HepG2 (cell line): ENCODE measurements at regions not wholly inside any gene's neighbourhood (a gene's known extent, or its start where the extent isn't known, plus 50 kb on each side); places are given as distances from the start of the nearest gene placed in this dataset.

Experiments used
- ARNT ChIP-seq: fragments of 450-650 bp; IDR thresholded peaks from 2 replicates; pipeline ENCODE4 v1.6.1; 2017
- CREB1 ChIP-seq, 2 experiments: fragments of 450-650 bp in 1 of 2; IDR thresholded peaks; 2 replicates each; pipeline ENCODE4 v1.6.1; 2016 to 2017; ENCODE audit warnings: control low read depth in 1 of 2, mild to moderate bottlenecking in 1 of 2, missing compliant biosample characterization in 1 of 2, missing genetic modification characterization in 1 of 2
- CREM ChIP-seq, 2 experiments: sonication (generic) in 1 of 2; formaldehyde crosslinking in 1 of 2; IDR thresholded peaks; 2 replicates each; pipeline versions ENCODE4 v1.4.0 to v1.6.1; 2016 to 2020; ENCODE audit warnings: antibody characterized with exemption in 1 of 2, mild to moderate bottlenecking in 1 of 2, missing genetic modification reagents in 1 of 2
- FIP1L1 ChIP-seq: fragments of 200-400 bp; formaldehyde crosslinking; IDR thresholded peaks from 2 replicates; pipeline ENCODE4 v1.6.1; 2018; ENCODE audit warnings: low read depth, mild to moderate bottlenecking, low read length, moderate library complexity, borderline replicate concordance; ENCODE audit not compliant: insufficient read depth
- FOSL2 ChIP-seq: sonication (generic); formaldehyde crosslinking; IDR thresholded peaks from 2 replicates; pipeline ENCODE4 v1.4.0; 2020; ENCODE audit warnings: missing genetic modification reagents
- FOXM1 ChIP-seq: sonication (generic); formaldehyde crosslinking; IDR thresholded peaks from 2 replicates; pipeline ENCODE4 v1.5.0; 2020; ENCODE audit warnings: missing genetic modification reagents
- FOXP1 ChIP-seq, 2 experiments: fragments of 450-650 bp in 1 of 2; IDR thresholded peaks; 2 replicates each; pipeline ENCODE4 v1.6.1; 2017 to 2018; ENCODE audit warnings: antibody characterized with exemption in 1 of 2
- HNRNPLL ChIP-seq: fragments of 200-400 bp; formaldehyde crosslinking; IDR thresholded peaks from 2 replicates; pipeline ENCODE4 v1.6.1; 2017; ENCODE audit warnings: mild to moderate bottlenecking, low read depth, low read length; ENCODE audit not compliant: poor library complexity, severe bottlenecking
- ZFP62 ChIP-seq: sonication (generic); formaldehyde crosslinking; IDR thresholded peaks from 2 replicates; pipeline ENCODE4 v1.4.0; 2020; ENCODE audit warnings: missing genetic modification reagents
- ZFY ChIP-seq: sonication (generic); formaldehyde crosslinking; IDR thresholded peaks from 2 replicates; pipeline ENCODE4 v1.4.0; 2020; ENCODE audit warnings: missing genetic modification reagents
- ZNF674 ChIP-seq: sonication (generic); formaldehyde crosslinking; IDR thresholded peaks from 2 replicates; pipeline ENCODE4 v1.5.0; 2020; ENCODE audit warnings: low read depth, mild to moderate bottlenecking, missing genetic modification reagents
- ZNF772 ChIP-seq: sonication (generic); formaldehyde crosslinking; IDR thresholded peaks from 2 replicates; pipeline ENCODE4 v1.5.0; 2020; ENCODE audit warnings: mild to moderate bottlenecking, missing genetic modification reagents
- ZNF883 ChIP-seq: sonication (generic); formaldehyde crosslinking; IDR thresholded peaks from 2 replicates; pipeline ENCODE4 v1.5.1; 2020; ENCODE audit warnings: mild to moderate bottlenecking, missing genetic modification reagents; ENCODE audit errors: not compliant biosample characterization
- ZNF891 ChIP-seq: sonication (generic); formaldehyde crosslinking; IDR thresholded peaks from 2 replicates; pipeline ENCODE4 v1.5.0; 2020; ENCODE audit warnings: mild to moderate bottlenecking, missing genetic modification reagents
- TF ChIP-seq, protein P1 (sequence below): sonication (generic); formaldehyde crosslinking; conservative IDR thresholded peaks from 2 replicates; pipeline ENCODE4 v1.4.0; 2020; ENCODE audit warnings: mild to moderate bottlenecking, missing genetic modification reagents, moderate library complexity
- TF ChIP-seq, protein P2 (sequence below): IDR thresholded peaks from 2 replicates; pipeline ENCODE4 v1.6.1; 2016; ENCODE audit warnings: low read depth
- TF ChIP-seq, protein P3 (sequence below): sonication (generic); formaldehyde crosslinking; conservative IDR thresholded peaks from 2 replicates; pipeline ENCODE4 v1.5.0; 2020; ENCODE audit warnings: missing genetic modification reagents
- TF ChIP-seq, protein P4 (sequence below): sonication (generic); formaldehyde crosslinking; IDR thresholded peaks from 2 replicates; pipeline ENCODE4 v1.5.0; 2020; ENCODE audit warnings: mild to moderate bottlenecking, missing genetic modification reagents

DNA sequence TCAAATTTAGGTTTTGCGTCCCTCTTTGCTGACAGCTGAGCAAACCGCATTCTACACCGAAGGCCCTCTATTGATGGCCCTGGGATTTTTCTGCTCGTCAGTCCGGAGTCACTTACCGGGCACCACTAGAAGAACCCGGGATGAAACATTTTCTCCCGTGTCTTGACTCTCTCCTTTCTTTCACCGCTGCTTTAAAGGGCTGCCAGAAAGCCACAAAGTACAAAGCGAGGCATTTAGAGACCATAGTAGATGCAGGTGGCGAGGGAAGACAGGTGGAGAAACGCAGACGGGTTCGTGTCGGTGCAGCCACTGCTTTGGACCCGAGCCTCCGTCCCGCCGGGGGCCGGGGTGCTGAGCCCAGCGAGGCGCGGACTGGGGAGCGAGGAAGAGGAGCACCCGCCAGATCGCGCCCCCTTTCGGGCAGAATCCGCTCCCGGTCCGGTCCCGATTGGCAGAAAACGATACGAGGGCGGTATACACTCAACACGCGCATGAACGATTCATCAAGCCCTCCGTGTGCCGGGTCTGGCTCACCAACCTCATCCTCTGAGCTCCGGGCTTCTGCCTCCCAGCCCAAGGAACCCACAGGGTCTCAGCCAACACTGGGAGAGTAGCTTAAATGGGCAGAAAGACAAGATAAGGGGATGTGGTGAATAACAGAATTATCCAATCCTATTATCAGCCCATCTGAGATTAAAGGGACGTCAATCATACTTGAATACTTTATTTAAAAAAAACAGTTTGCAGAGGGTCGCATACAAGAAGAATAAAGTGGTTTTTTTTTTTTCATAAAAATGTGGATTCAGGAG lies 84.9 kb downstream of the TRIM27 start (continued):
- TF ChIP-seq, protein P1, sequence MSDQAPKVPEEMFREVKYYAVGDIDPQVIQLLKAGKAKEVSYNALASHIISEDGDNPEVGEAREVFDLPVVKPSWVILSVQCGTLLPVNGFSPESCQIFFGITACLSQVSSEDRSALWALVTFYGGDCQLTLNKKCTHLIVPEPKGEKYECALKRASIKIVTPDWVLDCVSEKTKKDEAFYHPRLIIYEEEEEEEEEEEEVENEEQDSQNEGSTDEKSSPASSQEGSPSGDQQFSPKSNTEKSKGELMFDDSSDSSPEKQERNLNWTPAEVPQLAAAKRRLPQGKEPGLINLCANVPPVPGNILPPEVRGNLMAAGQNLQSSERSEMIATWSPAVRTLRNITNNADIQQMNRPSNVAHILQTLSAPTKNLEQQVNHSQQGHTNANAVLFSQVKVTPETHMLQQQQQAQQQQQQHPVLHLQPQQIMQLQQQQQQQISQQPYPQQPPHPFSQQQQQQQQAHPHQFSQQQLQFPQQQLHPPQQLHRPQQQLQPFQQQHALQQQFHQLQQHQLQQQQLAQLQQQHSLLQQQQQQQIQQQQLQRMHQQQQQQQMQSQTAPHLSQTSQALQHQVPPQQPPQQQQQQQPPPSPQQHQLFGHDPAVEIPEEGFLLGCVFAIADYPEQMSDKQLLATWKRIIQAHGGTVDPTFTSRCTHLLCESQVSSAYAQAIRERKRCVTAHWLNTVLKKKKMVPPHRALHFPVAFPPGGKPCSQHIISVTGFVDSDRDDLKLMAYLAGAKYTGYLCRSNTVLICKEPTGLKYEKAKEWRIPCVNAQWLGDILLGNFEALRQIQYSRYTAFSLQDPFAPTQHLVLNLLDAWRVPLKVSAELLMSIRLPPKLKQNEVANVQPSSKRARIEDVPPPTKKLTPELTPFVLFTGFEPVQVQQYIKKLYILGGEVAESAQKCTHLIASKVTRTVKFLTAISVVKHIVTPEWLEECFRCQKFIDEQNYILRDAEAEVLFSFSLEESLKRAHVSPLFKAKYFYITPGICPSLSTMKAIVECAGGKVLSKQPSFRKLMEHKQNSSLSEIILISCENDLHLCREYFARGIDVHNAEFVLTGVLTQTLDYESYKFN (CRISPR knock-in tag) = peak; percentile 51; the same call in 1 of the 2 replicates
- TF ChIP-seq ARNT (no peak), ZFY (CRISPR knock-in tag) (0 out of 2 replicates have a peak, but pooled peaks have one; percentile 17), ZNF772 (CRISPR knock-in tag) (peak; percentile 85), ZNF674 (CRISPR knock-in tag) (no peak), HNRNPLL (peak; percentile 78), ZFP62 (no peak), ZNF891 (peak; percentile 76), CREB1 (IDR thresholded peaks at IDR 0.05) (no peak), CREB1 (CRISPR knock-in tag; IDR thresholded peaks at IDR 0.05) (no peak; the same call in 1 of the 2 replicates), FOSL2 (CRISPR knock-in tag) (peak; percentile 51), FIP1L1 (no peak), ZNF883 (CRISPR knock-in tag) (no peak), FOXM1 (CRISPR knock-in tag) (no peak), FOXP1 (IDR thresholded peaks at IDR 0.05) (no peak), FOXP1 (CRISPR knock-in tag; IDR thresholded peaks at IDR 0.05) (peak; percentile 21; the same call in 1 of the 2 replicates), CREM (IDR thresholded peaks at IDR 0.05) (peak; percentile 42; the same call in 1 of the 2 replicates), CREM (CRISPR knock-in tag; IDR thresholded peaks at IDR 0.05) (no peak)
- TF ChIP-seq, protein P2, sequence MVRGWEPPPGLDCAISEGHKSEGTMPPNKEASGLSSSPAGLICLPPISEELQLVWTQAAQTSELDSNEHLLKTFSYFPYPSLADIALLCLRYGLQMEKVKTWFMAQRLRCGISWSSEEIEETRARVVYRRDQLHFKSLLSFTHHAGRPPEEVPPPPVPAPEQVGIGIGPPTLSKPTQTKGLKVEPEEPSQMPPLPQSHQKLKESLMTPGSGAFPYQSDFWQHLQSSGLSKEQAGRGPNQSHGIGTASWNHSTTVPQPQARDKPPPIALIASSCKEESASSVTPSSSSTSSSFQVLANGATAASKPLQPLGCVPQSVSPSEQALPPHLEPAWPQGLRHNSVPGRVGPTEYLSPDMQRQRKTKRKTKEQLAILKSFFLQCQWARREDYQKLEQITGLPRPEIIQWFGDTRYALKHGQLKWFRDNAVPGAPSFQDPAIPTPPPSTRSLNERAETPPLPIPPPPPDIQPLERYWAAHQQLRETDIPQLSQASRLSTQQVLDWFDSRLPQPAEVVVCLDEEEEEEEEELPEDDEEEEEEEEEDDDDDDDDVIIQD (CRISPR knock-in tag) = peak; percentile 64
- TF ChIP-seq, protein P3, sequence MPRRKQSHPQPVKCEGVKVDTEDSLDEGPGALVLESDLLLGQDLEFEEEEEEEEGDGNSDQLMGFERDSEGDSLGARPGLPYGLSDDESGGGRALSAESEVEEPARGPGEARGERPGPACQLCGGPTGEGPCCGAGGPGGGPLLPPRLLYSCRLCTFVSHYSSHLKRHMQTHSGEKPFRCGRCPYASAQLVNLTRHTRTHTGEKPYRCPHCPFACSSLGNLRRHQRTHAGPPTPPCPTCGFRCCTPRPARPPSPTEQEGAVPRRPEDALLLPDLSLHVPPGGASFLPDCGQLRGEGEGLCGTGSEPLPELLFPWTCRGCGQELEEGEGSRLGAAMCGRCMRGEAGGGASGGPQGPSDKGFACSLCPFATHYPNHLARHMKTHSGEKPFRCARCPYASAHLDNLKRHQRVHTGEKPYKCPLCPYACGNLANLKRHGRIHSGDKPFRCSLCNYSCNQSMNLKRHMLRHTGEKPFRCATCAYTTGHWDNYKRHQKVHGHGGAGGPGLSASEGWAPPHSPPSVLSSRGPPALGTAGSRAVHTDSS (CRISPR knock-in tag) = no peak
- TF ChIP-seq, protein P4, sequence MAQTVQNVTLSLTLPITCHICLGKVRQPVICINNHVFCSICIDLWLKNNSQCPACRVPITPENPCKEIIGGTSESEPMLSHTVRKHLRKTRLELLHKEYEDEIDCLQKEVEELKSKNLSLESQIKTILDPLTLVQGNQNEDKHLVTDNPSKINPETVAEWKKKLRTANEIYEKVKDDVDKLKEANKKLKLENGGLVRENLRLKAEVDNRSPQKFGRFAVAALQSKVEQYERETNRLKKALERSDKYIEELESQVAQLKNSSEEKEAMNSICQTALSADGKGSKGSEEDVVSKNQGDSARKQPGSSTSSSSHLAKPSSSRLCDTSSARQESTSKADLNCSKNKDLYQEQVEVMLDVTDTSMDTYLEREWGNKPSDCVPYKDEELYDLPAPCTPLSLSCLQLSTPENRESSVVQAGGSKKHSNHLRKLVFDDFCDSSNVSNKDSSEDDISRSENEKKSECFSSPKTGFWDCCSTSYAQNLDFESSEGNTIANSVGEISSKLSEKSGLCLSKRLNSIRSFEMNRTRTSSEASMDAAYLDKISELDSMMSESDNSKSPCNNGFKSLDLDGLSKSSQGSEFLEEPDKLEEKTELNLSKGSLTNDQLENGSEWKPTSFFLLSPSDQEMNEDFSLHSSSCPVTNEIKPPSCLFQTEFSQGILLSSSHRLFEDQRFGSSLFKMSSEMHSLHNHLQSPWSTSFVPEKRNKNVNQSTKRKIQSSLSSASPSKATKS (CRISPR knock-in tag) = no peak; the same call in 1 of the 2 replicates
